Adrenal gland (tissue), 9 donors: ENCODE measurements at regions not wholly inside any gene's neighbourhood (a gene's known extent, or its start where the extent isn't known, plus 50 kb on each side); places are given as distances from the start of the nearest gene placed in this dataset.
A peak's percentile ranks its signal among the peaks of the same experiment; 100 is the strongest.

Experiments used
- DNase-seq, 7 donors: peaks; one replicate each; pipeline ENCODE4 v3.0.0-alpha.2; 2019 to 2020
- H3K27ac ChIP-seq, 5 donors: fragments of 200-600 bp; sonication (generic) in 4 of 5; 1 replicate in 3 of 5; 2 replicates in 2 of 5; pipeline versions ENCODE4 v1.5.1 to v1.8.0; 2016 to 2020; ENCODE audit warnings: mild to moderate bottlenecking in 1 of 5
- H3K27me3 ChIP-seq: fragments of 200-600 bp; 2 replicates; pipeline ENCODE4 v1.8.0; 2021
- H3K36me3 ChIP-seq, 2 donors: fragments of 200-600 bp; replicated peaks in 1 of 2; 1 replicate in 1 of 2; 2 replicates in 1 of 2; pipeline versions ENCODE4 v1.5.1 to v1.8.0; 2018 to 2022
- H3K4me1 ChIP-seq, 2 donors: fragments of 200-600 bp; replicated peaks in 1 of 2; 1 replicate in 1 of 2; 2 replicates in 1 of 2; pipeline versions ENCODE4 v1.5.1 to v1.8.0; 2018 to 2021
- H3K4me3 ChIP-seq, 4 donors: fragments of 200-600 bp; sonication (generic) in 3 of 4; one replicate each; pipeline ENCODE4 v1.5.1; 2016 to 2018
- H3K9me3 ChIP-seq, 3 donors: fragments of 200-600 bp; sonication (generic) in 1 of 3; replicated peaks in 1 of 3; 1 replicate in 2 of 3; 2 replicates in 1 of 3; pipeline versions ENCODE4 v1.5.1 to v1.8.0; 2016 to 2021
- CTCF ChIP-seq, 6 experiments: fragments of 450-650 bp in 4 of 6; fragments of 200-600 bp in 2 of 6; sonication (generic) in 1 of 6; IDR thresholded peaks; 1 replicate in 5 of 6; 2 replicates in 1 of 6; pipeline versions ENCODE4 v1.5.1 to v1.8.0; 2016 to 2021; ENCODE audit warnings: antibody characterized with exemption in 6 of 6, mild to moderate bottlenecking in 2 of 6, moderate library complexity in 1 of 6
- POLR2A ChIP-seq, 2 donors: fragments of 450-650 bp; IDR thresholded peaks; one replicate each; pipeline ENCODE4 v1.6.1; 2017; ENCODE audit warnings: antibody characterized with exemption in 2 of 2, mild to moderate bottlenecking in 2 of 2, moderate library complexity in 1 of 2
- WGBS, 4 donors: extraction: QIAGEN DNeasy Blood & Tissue Kit in 2 of 4; methylation state at CpG; one replicate each; pipeline versions ENCODE4 v1.1.5 to v1.1.7; 2013 to 2017; 5-methylcytosine and 5-hydroxymethylcytosine counted together
- intact Hi-C, 2 donors: fragments of 100-400 bp; cut with DNase I; formaldehyde crosslinking; loops; one replicate each; pipeline versions ENCODE4 v1.14.1 to v1.15.0; 2022 to 2023
- donor health status: healthy with polysubstance abuse.
- donor health status: Bipolar disorder and iron deficiency.
- donor health status: DM: yes; HTN: yes; CAD: no.
- donor health status: DM: no; HTN: no; CAD: no.
- donor health status: DM: no; HTN: no; CAD: no.

GRCh38 chr5:87781976-87782375 is 369.2 kb upstream of the CCNH start:
- Histone ChIP-seq H3K4me3 (no peak overlapping the region), H3K27ac (no peak overlapping the region), H3K9me3 (no peaks in the 10 kb centered on the region), H3K4me1 (no peaks in the 10 kb centered on the region), H3K36me3 (no peaks in the 10 kb centered on the region), H3K27me3 (peaks cover 31% of the 10 kb centered on the region)
- no peak for DNase-seq
- TF ChIP-seq POLR2A (IDR thresholded peaks at IDR 0.05), result no peak
- no peak for TF ChIP-seq CTCF (IDR thresholded peaks at IDR 0.05)
- WGBS, 4 donors, result 80 to 93% (median 91%) methylated on average over 2 of the region's 2 CpGs
- intact Hi-C loops, result loop anchor here (5.0 kb wide), 2 partner anchors 900 to 910 kb away; no protein-coding TSS in a partner anchor

GRCh38 chr5:87780831-87781760 is 368.4 kb upstream of the CCNH start:
- Histone ChIP-seq H3K9me3 (no peaks in the 10 kb centered on the region), H3K36me3 (no peaks in the 10 kb centered on the region), H3K4me3 (no peak overlapping the region), H3K4me1 (no peaks in the 10 kb centered on the region), H3K27ac (no peak overlapping the region), H3K27me3 (peaks cover 28% of the 10 kb centered on the region)
- DNase-seq, result peak; percentile 73 to 91 (median 83)
- WGBS, 4 donors, result 10 to 14% (median 12%) methylated on average over 13 of the region's 13 CpGs
- peak; percentile 77 to 97 (median 91) for TF ChIP-seq CTCF (IDR thresholded peaks at IDR 0.05)
- no peak for TF ChIP-seq POLR2A (IDR thresholded peaks at IDR 0.05)
- intact Hi-C loops, result loop anchor here (5.0 kb wide), 2 partner anchors 901 to 911 kb away; no protein-coding TSS in a partner anchor

GRCh38 chr5:87778876-87779275 is 366.1 kb upstream of the CCNH start:
- DNase-seq, result no peak
- intact Hi-C loops, result no loop called here
- Histone ChIP-seq H3K27me3 (peaks cover 28% of the 10 kb centered on the region), H3K27ac (no peak overlapping the region), H3K9me3 (no peaks in the 10 kb centered on the region), H3K36me3 (no peaks in the 10 kb centered on the region), H3K4me1 (no peaks in the 10 kb centered on the region), H3K4me3 (no peak overlapping the region)
- no peak for TF ChIP-seq CTCF (IDR thresholded peaks at IDR 0.05)
- no peak for TF ChIP-seq POLR2A (IDR thresholded peaks at IDR 0.05)
- WGBS, 4 donors, result 81 to 89% (median 87%) methylated on average over 1 of the region's 1 CpG

GRCh38 chr5:87777877-87778276 is 365.1 kb upstream of the CCNH start:
- Histone ChIP-seq H3K27me3 (peaks cover 21% of the 10 kb centered on the region), H3K36me3 (no peaks in the 10 kb centered on the region), H3K27ac (no peak overlapping the region), H3K9me3 (no peaks in the 10 kb centered on the region), H3K4me1 (no peaks in the 10 kb centered on the region), H3K4me3 (no peak overlapping the region)
- TF ChIP-seq CTCF (IDR thresholded peaks at IDR 0.05), result no peak
- no peak for TF ChIP-seq POLR2A (IDR thresholded peaks at IDR 0.05)
- 49 to 71% (median 60%) methylated on average over 1 of the region's 1 CpG for WGBS, 4 donors
- intact Hi-C loops, result no loop called here
- DNase-seq, result no peak
